ENCODE measurements at regions not wholly inside any gene's neighbourhood (a gene's known extent, or its start where the extent isn't known, plus 50 kb on each side); places are given as distances from the start of the nearest gene placed in this dataset.

DNA sequence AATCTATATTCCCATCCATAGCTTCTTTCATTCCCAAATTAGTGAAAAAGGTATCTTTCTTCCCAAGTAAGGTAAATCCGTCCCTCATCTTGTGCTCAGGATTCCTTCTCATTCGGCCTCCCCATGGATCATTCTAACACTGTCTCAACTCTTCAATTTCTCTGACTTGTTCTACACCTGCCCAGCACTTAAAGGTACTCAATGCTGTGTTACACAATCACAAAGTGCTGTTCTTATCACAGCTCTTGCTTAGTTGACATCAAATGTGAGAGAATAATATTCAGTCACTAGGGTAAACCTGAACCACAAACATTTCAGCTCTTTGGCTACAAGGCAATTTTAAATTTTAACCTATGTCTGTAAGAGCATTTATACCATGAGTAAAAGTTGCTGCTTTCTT is 94.8 kb downstream of the DIRAS3 start:
- no peak for TF ChIP-seq NFATC3 (CRISPR knock-in tag; IDR thresholded peaks at IDR 0.05)
- TF ChIP-seq JUNB (CRISPR knock-in tag; IDR thresholded peaks at IDR 0.05; ENCODE audit: borderline replicate concordance) = no peak
- no peak for TF ChIP-seq TARDBP (CRISPR knock-in tag; IDR thresholded peaks at IDR 0.05)
- TF ChIP-seq ZNF367 (CRISPR knock-in tag; IDR thresholded peaks at IDR 0.05; ENCODE audit: borderline replicate concordance) = no peak
- TF ChIP-seq SP4 (CRISPR knock-in tag; IDR thresholded peaks at IDR 0.05) = no peak
- no peak for TF ChIP-seq ZNF788 (CRISPR knock-in tag; IDR thresholded peaks at IDR 0.05; ENCODE audit: borderline replicate concordance)
- TF ChIP-seq KLF16 (CRISPR knock-in tag; IDR thresholded peaks at IDR 0.05) = no peak
- no peak for TF ChIP-seq EZH2 (conservative IDR thresholded peaks at IDR 0.05; ENCODE audit: low read depth, low read length)
- TF ChIP-seq NCOA2 (CRISPR knock-in tag; IDR thresholded peaks at IDR 0.05) = no peak
